ENCODE measurements at regions not wholly inside any gene's neighbourhood (a gene's known extent, or its start where the extent isn't known, plus 50 kb on each side); places are given as distances from the start of the nearest gene placed in this dataset.

- TF ChIP-seq FOXK2 (IDR thresholded peaks at IDR 0.05), result no peak
- TF ChIP-seq, protein P1, sequence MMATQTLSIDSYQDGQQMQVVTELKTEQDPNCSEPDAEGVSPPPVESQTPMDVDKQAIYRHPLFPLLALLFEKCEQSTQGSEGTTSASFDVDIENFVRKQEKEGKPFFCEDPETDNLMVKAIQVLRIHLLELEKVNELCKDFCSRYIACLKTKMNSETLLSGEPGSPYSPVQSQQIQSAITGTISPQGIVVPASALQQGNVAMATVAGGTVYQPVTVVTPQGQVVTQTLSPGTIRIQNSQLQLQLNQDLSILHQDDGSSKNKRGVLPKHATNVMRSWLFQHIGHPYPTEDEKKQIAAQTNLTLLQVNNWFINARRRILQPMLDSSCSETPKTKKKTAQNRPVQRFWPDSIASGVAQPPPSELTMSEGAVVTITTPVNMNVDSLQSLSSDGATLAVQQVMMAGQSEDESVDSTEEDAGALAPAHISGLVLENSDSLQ (IDR thresholded peaks at IDR 0.05), result no peak
- CTCF ChIA-PET, result no interaction called here
- POLR2A ChIA-PET, result no interaction called here
- DNase-seq (ENCODE audit: extremely low spot score), result no peak
These were observed 1302.8 kb upstream of the CNTN5 start for GRCh38 chr11:97717922-97718321.

DNA sequence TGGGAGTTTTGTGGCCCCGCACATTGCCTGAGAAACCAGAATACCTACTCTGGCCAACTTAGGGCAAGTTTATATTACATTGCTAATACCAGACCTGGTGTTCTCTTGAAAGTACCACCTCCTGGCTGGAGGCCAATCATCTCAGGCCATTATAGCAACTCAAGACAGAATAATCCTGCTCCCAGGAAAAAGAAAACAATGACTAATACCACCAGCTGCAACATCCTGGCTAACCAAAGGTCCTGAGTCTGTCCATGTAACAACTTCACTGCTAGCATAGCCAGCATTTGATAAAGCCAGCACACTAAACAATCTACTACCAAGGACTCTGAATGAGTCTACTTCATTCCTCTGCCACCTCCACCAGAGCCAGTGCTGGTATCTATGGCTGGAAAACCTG lies 1298.7 kb upstream of the CNTN5 start:
- DNase-seq (ENCODE audit: extremely low spot score), result no peak
- TF ChIP-seq, protein P1 (IDR thresholded peaks at IDR 0.05), result no peak
- no peak for TF ChIP-seq FOXM1 (IDR thresholded peaks at IDR 0.05; ENCODE audit: borderline replicate concordance)
- no peak for TF ChIP-seq SUZ12 (IDR thresholded peaks at IDR 0.05)
- no peak for TF ChIP-seq FOXA1 (IDR thresholded peaks at IDR 0.05)
- POLR2A ChIA-PET, result no interaction called here
- CTCF ChIA-PET, result no interaction called here

- TF ChIP-seq SUZ12 (IDR thresholded peaks at IDR 0.05) (no peak), ARNT (IDR thresholded peaks at IDR 0.05) (no peak), LEF1 (IDR thresholded peaks at IDR 0.05; ENCODE audit: borderline replicate concordance) (no peak), NFRKB (IDR thresholded peaks at IDR 0.05) (no peak), FOXA1 (IDR thresholded peaks at IDR 0.05) (no peak), TARDBP (IDR thresholded peaks at IDR 0.05) (no peak), BHLHE40 (IDR thresholded peaks at IDR 0.05; ENCODE audit: borderline replicate concordance) (no peak), CTBP1 (IDR thresholded peaks at IDR 0.05; ENCODE audit: borderline replicate concordance) (no peak), FOXK2 (IDR thresholded peaks at IDR 0.05) (no peak), L3MBTL2 (conservative IDR thresholded peaks at IDR 0.05) (no peak), HDGF (IDR thresholded peaks at IDR 0.05; ENCODE audit: borderline replicate concordance) (no peak), ZNF384 (IDR thresholded peaks at IDR 0.05) (no peak), ELF4 (IDR thresholded peaks at IDR 0.05) (no peak), FOXM1 (IDR thresholded peaks at IDR 0.05; ENCODE audit: borderline replicate concordance) (no peak), SP1 (IDR thresholded peaks at IDR 0.05) (no peak)
- TF ChIP-seq, protein P1 (IDR thresholded peaks at IDR 0.05), result no peak
- POLR2A ChIA-PET, result no interaction called here
- CTCF ChIA-PET, result no interaction called here
- no peak for DNase-seq (ENCODE audit: extremely low spot score)
These were observed 1298.0 kb upstream of the CNTN5 start for GRCh38 chr11:97722721-97723120.

DNA sequence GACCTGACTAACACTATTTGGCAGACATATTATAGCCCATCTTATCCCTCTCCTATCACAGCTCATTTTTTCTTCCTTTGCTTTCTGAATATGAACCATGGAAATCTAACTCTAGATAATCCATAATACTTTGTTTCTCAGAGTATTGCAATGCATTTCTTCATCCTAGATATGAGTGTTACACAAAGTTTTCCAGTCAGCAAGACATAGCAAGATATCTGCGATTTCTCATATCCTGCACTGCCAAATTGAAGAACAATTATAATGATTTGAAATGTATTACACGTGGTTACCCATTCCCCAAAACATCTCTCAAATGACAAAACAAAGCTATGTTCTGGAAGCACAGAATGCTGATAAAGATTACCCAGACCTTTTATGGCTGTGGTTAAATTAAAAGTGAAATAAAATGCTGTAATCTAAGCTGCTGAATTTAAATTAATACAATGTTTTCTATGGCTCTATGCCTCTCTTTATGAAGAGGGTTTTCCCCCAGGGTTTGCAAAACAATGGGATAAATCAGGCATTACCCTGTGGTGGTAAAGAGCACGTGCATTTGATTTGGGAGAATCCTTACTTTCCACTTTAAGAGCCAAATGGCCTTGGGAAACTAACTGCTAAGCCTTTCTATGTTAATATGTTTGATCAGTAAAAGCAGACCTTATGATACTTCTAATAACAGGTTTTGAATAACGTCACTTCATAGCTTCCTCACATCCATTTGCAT lies 1291.0 kb upstream of the CNTN5 start:
- POLR2A ChIA-PET, result no interaction called here

GRCh38 chr11:97732011-97732632 lies 1288.6 kb upstream of the CNTN5 start:
- no peak for DNase-seq (ENCODE audit: extremely low spot score)
- ChIA-PET POLR2A (no interaction called here), CTCF (no interaction called here)
- TF ChIP-seq LEF1 (IDR thresholded peaks at IDR 0.05; ENCODE audit: borderline replicate concordance) (no peak), NFRKB (IDR thresholded peaks at IDR 0.05) (no peak), FOXK2 (IDR thresholded peaks at IDR 0.05) (no peak), HDGF (IDR thresholded peaks at IDR 0.05; ENCODE audit: borderline replicate concordance) (no peak), FOXA1 (IDR thresholded peaks at IDR 0.05) (no peak), TARDBP (IDR thresholded peaks at IDR 0.05) (no peak), ZNF384 (IDR thresholded peaks at IDR 0.05) (no peak), FOXM1 (IDR thresholded peaks at IDR 0.05; ENCODE audit: borderline replicate concordance) (no peak), SUZ12 (IDR thresholded peaks at IDR 0.05) (no peak), BHLHE40 (IDR thresholded peaks at IDR 0.05; ENCODE audit: borderline replicate concordance) (no peak), SP1 (IDR thresholded peaks at IDR 0.05) (no peak), ARNT (IDR thresholded peaks at IDR 0.05) (no peak), ELF4 (IDR thresholded peaks at IDR 0.05) (no peak), L3MBTL2 (conservative IDR thresholded peaks at IDR 0.05) (no peak), CTBP1 (IDR thresholded peaks at IDR 0.05; ENCODE audit: borderline replicate concordance) (no peak)
- TF ChIP-seq, protein P1 (IDR thresholded peaks at IDR 0.05), result no peak

More for the DNA sequence above, 1291.0 kb upstream of the CNTN5 start:
- TF ChIP-seq BHLHE40 (IDR thresholded peaks at IDR 0.05; ENCODE audit: borderline replicate concordance), result no peak
- TF ChIP-seq FOXM1 (IDR thresholded peaks at IDR 0.05; ENCODE audit: borderline replicate concordance), result no peak
- TF ChIP-seq SP1 (IDR thresholded peaks at IDR 0.05), result no peak
- no peak for TF ChIP-seq HDGF (IDR thresholded peaks at IDR 0.05; ENCODE audit: borderline replicate concordance)
- TF ChIP-seq, protein P1 (IDR thresholded peaks at IDR 0.05), result no peak
- TF ChIP-seq TARDBP (IDR thresholded peaks at IDR 0.05), result no peak
- TF ChIP-seq LEF1 (IDR thresholded peaks at IDR 0.05; ENCODE audit: borderline replicate concordance), result no peak
- TF ChIP-seq CTBP1 (IDR thresholded peaks at IDR 0.05; ENCODE audit: borderline replicate concordance), result no peak
- TF ChIP-seq ZNF384 (IDR thresholded peaks at IDR 0.05), result no peak
- no peak for TF ChIP-seq ELF4 (IDR thresholded peaks at IDR 0.05)
- TF ChIP-seq ARNT (IDR thresholded peaks at IDR 0.05), result no peak
- no peak for TF ChIP-seq NFRKB (IDR thresholded peaks at IDR 0.05)
- TF ChIP-seq SUZ12 (IDR thresholded peaks at IDR 0.05), result no peak
- no peak for TF ChIP-seq L3MBTL2 (conservative IDR thresholded peaks at IDR 0.05)
- TF ChIP-seq FOXK2 (IDR thresholded peaks at IDR 0.05), result no peak
- no peak for TF ChIP-seq FOXA1 (IDR thresholded peaks at IDR 0.05)
- CTCF ChIA-PET, result no interaction called here
- DNase-seq (ENCODE audit: extremely low spot score), result no peak
